Right lobe of liver (tissue), 4 donors: ENCODE measurements at regions not wholly inside any gene's neighbourhood (a gene's known extent, or its start where the extent isn't known, plus 50 kb on each side); places are given as distances from the start of the nearest gene placed in this dataset.

ENCODE experiments used
- POLR2A ChIP-seq: fragments of 450-650 bp; IDR thresholded peaks from one replicate; pipeline ENCODE4 v1.6.1; 2017; ENCODE audit warnings: antibody characterized with exemption, mild to moderate bottlenecking
- TF ChIP-seq, protein P1 (sequence below), 4 donors: fragments of 200-600 bp in 3 of 4; fragments of 450-650 bp in 1 of 4; IDR thresholded peaks; one replicate each; pipeline versions ENCODE4 v1.5.1 to v1.8.0; 2016 to 2022; ENCODE audit warnings: antibody characterized with exemption in 4 of 4, mild to moderate bottlenecking in 2 of 4
- donor health status: DM: no; HTN: no; CAD: no.
- donor health status: DM: no; HTN: no; CAD: no.
- donor health status: DM: no; HTN: yes; CAD: no.

DNA sequence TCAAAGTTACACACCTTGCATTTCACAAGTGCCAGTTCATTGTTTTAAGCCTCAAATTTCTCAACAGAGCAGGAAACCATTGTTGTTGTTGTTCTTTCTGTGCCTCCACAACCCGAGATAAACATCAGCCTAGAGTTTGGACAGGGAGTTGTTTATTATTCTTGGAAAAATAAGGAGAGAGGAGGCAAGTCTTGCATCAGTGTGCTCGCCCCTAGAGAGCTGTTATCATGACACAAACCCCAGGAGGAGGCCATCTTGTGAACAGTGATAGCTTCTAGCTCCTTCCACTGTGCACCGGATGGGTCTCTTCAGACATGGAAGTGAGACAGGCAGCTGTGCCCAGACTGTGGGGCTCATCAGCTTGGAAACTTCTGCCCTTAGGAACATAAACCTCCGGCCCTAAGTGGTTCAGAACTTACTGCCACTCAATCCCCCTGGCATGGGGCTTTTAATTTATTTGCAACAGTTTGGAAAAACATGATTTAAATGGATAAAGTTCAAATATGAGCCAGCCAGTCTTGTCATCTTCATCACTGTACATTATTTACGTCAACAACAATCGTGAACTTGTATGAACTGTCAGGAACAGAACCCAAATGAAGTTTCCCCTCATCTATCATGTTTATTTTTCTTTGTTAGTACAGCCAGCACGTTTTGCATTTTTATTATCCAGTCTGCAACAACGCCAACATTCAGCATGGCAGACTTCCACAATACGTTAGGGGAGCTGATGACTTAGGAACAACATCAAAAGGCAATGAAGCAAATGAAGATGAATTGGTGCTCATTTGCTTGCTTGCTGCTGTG lies 181.7 kb upstream of the S1PR3 start:
- TF ChIP-seq, protein P1, sequence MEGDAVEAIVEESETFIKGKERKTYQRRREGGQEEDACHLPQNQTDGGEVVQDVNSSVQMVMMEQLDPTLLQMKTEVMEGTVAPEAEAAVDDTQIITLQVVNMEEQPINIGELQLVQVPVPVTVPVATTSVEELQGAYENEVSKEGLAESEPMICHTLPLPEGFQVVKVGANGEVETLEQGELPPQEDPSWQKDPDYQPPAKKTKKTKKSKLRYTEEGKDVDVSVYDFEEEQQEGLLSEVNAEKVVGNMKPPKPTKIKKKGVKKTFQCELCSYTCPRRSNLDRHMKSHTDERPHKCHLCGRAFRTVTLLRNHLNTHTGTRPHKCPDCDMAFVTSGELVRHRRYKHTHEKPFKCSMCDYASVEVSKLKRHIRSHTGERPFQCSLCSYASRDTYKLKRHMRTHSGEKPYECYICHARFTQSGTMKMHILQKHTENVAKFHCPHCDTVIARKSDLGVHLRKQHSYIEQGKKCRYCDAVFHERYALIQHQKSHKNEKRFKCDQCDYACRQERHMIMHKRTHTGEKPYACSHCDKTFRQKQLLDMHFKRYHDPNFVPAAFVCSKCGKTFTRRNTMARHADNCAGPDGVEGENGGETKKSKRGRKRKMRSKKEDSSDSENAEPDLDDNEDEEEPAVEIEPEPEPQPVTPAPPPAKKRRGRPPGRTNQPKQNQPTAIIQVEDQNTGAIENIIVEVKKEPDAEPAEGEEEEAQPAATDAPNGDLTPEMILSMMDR (IDR thresholded peaks at IDR 0.05) = no peak
- no peak for TF ChIP-seq POLR2A
